Fibroblast of the aortic adventitia (primary cell): ENCODE measurements at regions not wholly inside any gene's neighbourhood (a gene's known extent, or its start where the extent isn't known, plus 50 kb on each side); places are given as distances from the start of the nearest gene placed in this dataset.

Experiments used
- DNase-seq: peaks from one replicate; pipeline ENCODE4 v3.0.0-alpha.2; 2010; ENCODE audit warnings: low read depth
- H3K4me3 ChIP-seq: 2 replicates; pipeline ENCODE4 v1.5.1; 2011; ENCODE audit warnings: low read depth, mild to moderate bottlenecking, control low read depth, low read length, moderate library complexity
- TF ChIP-seq, protein P1 (sequence below): IDR thresholded peaks from 2 replicates; pipeline ENCODE4 v1.5.1; 2011; ENCODE audit warnings: mild to moderate bottlenecking, low read length, control low read depth, inconsistent platforms; ENCODE audit not compliant: insufficient read depth

DNA sequence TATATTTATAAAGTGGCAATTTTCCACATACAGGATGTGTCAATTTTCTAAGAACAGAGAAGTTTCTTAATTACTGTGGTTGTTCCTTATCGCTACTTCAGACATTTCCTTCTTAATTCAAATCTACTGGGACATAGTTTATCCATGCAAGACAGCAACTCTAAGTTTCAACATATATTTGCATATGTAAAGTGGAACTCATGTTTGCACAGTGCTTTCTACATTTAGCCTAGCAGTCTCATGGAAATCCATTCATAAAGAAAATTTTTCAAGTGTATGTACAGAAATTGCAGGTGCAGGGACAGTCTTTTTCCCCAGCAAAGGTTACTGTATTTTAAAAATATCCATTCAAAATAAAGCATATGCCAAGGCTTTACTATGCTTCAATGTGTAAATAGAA is 956.7 kb upstream of the SEL1L start:
- no peak overlapping the region for H3K4me3 ChIP-seq
- no peak for DNase-seq
- TF ChIP-seq, protein P1, sequence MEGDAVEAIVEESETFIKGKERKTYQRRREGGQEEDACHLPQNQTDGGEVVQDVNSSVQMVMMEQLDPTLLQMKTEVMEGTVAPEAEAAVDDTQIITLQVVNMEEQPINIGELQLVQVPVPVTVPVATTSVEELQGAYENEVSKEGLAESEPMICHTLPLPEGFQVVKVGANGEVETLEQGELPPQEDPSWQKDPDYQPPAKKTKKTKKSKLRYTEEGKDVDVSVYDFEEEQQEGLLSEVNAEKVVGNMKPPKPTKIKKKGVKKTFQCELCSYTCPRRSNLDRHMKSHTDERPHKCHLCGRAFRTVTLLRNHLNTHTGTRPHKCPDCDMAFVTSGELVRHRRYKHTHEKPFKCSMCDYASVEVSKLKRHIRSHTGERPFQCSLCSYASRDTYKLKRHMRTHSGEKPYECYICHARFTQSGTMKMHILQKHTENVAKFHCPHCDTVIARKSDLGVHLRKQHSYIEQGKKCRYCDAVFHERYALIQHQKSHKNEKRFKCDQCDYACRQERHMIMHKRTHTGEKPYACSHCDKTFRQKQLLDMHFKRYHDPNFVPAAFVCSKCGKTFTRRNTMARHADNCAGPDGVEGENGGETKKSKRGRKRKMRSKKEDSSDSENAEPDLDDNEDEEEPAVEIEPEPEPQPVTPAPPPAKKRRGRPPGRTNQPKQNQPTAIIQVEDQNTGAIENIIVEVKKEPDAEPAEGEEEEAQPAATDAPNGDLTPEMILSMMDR: no peak

DNA sequence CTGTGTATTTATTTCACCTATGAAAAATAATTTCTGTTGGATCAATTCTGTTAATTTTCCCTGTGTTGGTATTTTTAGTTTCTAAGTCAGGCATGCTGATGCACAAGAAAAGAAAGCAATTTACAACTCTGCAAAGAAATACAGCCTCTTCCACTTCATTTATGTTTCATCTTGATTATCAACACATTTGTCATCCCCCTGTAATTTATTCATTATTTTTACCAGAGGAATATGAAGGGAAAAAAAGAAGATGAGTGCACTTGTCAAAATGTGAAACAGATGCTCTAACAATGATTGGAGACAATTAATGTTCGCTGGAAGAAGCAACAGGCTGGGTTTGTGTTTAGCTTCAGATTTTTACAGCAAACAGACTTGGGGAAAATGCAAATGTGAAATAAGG is 958.5 kb upstream of the SEL1L start:
- no peak for DNase-seq
- H3K4me3 ChIP-seq: no peak overlapping the region
- TF ChIP-seq, protein P1: no peak

DNA sequence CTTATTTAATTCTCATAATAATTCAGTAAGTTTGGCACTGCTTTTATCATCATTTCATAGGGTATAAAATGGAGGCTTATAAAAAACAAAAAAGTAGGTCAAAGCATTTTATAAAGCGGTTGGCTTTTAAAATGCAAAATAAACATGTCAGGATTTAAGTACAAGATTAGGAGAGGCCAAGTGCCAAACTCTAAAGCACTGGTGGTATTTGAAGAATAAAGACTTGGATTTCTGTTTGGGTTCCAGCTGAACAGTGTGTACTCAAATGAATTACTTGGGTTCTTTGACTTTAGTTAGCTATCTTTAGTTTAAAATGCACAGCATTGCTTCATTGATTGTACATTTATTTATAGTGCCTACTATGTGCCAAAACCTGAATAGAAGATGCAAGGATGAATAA is 966.6 kb upstream of the SEL1L start:
- H3K4me3 ChIP-seq: no peak overlapping the region
- TF ChIP-seq, protein P1: no peak
- DNase-seq: no peak

DNA sequence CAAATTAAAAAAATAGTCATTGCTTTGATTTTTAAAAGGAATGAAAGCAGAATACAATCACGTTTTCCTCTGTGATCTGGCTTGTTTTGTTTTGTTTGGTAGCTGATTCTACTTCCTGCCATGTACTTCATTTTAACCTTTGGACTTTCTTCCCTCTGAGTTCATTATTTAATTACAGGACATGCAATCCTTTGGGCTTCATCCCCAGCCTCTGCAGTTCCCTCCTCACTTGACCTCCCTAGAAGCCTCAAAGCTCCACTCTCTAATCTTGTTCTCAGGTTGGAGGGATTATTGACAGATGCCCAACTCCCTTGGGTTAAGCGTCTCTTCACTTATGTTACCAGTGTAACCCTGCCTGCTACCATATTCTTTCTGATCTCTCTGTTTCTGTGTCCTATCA is 967.9 kb upstream of the SEL1L start:
- H3K4me3 ChIP-seq: no peak overlapping the region
- no peak for DNase-seq
- TF ChIP-seq, protein P1: no peak

DNA sequence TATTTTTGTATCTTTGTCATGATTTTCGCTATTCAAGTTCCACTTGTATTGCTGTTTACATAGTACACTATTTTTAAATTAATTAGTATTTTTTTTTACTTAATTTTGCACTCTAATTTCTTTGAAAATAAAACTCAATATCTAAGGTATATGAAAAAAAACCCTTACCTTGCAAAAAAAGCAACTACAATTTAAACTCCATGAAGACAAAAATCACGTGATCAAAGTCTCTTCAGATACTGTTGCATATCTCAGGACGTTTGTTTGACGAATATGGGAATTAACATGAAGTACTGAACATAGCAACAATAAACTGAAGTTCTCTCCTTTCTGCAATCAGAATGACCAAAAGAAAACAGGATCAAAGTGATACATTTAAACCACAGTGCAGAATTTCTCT is 968.4 kb upstream of the SEL1L start:
- no peak for DNase-seq
- no peak overlapping the region for H3K4me3 ChIP-seq
- TF ChIP-seq, protein P1: no peak

DNA sequence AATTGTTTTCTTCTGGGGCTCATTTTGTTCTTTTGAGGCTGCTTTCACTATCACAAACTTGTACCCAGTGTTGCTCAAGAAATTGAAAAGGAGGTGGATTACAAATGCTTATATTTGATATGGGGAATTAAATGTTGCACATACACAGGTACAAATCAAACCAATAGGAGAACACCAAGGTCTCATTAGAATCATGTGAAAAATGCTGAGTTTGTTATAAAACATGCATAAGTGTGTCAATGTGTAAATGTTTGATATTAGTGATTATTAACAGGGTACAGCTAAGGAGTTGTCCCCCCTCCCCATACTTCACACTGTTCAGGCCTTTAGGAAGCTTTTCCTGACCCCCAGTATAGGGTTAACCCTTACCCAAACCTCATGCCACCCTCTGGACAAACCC is 971.2 kb upstream of the SEL1L start:
- TF ChIP-seq, protein P1: no peak
- H3K4me3 ChIP-seq: no peak overlapping the region
- DNase-seq: no peak

DNA sequence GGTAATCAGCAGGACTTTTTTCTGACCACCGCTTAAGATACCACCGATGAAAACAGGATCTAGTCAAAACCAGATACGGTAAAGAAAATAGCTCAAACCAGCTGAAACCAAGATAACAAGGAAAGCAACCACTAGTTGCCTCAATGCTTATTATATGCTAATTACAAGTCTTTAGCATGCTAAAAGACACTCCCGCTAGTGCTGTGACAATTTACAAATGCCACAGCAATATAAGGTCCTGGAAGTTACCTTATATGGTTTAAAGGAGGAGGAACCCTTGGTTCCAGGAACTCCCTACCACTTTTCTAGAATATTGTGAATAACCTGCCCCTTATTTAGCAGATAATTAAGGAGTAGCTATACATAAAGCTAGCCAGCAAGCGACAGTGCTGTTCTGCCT is 976.4 kb upstream of the SEL1L start:
- TF ChIP-seq, protein P1: no peak
- no peak for DNase-seq
- H3K4me3 ChIP-seq: no peak overlapping the region
